Medulla oblongata (tissue), 1 donor: ENCODE measurements at regions not wholly inside any gene's neighbourhood (a gene's known extent, or its start where the extent isn't known, plus 50 kb on each side); places are given as distances from the start of the nearest gene placed in this dataset.

Experiments
- DNase-seq: peaks from one replicate; pipeline ENCODE4 v3.0.0-alpha.2; 2015; ENCODE audit errors: extremely low spot score

DNA sequence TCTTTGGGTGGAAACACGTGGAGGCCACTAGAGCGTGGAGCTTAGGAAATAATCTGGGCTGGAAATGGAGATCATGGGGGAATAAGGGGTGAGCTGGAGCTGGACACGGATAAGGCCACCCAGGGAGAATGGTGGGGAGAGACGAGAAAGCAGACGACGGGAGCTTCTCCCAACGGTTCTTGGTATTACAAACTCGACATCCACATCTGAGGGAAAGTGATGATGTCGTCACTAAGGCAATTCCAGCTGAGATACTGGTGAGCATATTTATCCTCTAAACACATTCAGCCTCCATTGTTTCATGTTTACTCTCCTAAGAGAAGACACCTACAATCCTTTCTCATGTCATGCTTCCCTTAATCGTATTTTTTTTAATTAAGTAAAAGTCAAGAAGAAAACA lies 50.2 kb upstream of the SNX9 start:
- DNase-seq: no peak
